GM23338 (cell line): ENCODE measurements at regions not wholly inside any gene's neighbourhood (a gene's known extent, or its start where the extent isn't known, plus 50 kb on each side); places are given as distances from the start of the nearest gene placed in this dataset.

Source experiments
- ATAC-seq: fragments of 200-7000 bp; cut with Tn5 transposase; 3 replicates; pipeline ENCODE4 v1.9.1; 2020
- DNase-seq: peaks from one replicate; pipeline ENCODE4 v3.0.0-alpha.2; 2015; ENCODE audit warnings: low spot score
- H2AFZ ChIP-seq: fragments of 200-600 bp; sonication (generic); 2 replicates; pipeline ENCODE4 v1.8.0; 2016; ENCODE audit warnings: antibody characterized with exemption, mild to moderate bottlenecking, moderate library complexity
- H3F3A ChIP-seq: fragments of 200-600 bp; sonication (generic); replicated peaks from 2 replicates; pipeline ENCODE4 v1.8.0; 2017; ENCODE audit warnings: antibody characterized with exemption, mixed run types, low read depth
- H3K27ac ChIP-seq: fragments of 200-600 bp; sonication (generic); 2 replicates; pipeline ENCODE4 v1.6.1; 2016; ENCODE audit warnings: low read depth
- H3K27me3 ChIP-seq: fragments of 200-600 bp; sonication (generic); 2 replicates; pipeline ENCODE4 v1.8.0; 2016; ENCODE audit warnings: mild to moderate bottlenecking, mixed run types, moderate library complexity; ENCODE audit not compliant: insufficient read depth
- H3K36me3 ChIP-seq: fragments of 200-600 bp; sonication (generic); 2 replicates; pipeline ENCODE4 v1.8.0; 2016; ENCODE audit warnings: mild to moderate bottlenecking; ENCODE audit not compliant: insufficient read depth
- H3K4me1 ChIP-seq: fragments of 200-600 bp; sonication (generic); 2 replicates; pipeline ENCODE4 v1.8.0; 2016; ENCODE audit warnings: mild to moderate bottlenecking, moderate library complexity; ENCODE audit not compliant: insufficient read depth
- H3K4me2 ChIP-seq: fragments of 200-600 bp; sonication (generic); 2 replicates; pipeline ENCODE4 v1.7.1; 2017; ENCODE audit warnings: mixed run types
- H3K4me3 ChIP-seq: fragments of 200-600 bp; sonication (generic); 2 replicates; pipeline ENCODE4 v1.6.1; 2016; ENCODE audit warnings: mixed run types
- H3K79me2 ChIP-seq: fragments of 200-600 bp; sonication (generic); replicated peaks from 2 replicates; pipeline ENCODE4 v1.8.0; 2017; ENCODE audit warnings: mild to moderate bottlenecking; ENCODE audit not compliant: insufficient read depth
- H3K9me2 ChIP-seq: fragments of 200-600 bp; sonication (generic); 2 replicates; pipeline ENCODE4 v1.8.0; 2017; ENCODE audit not compliant: insufficient read depth
- H4K20me1 ChIP-seq: fragments of 200-600 bp; sonication (generic); replicated peaks from 2 replicates; pipeline ENCODE4 v1.8.0; 2017; ENCODE audit warnings: mild to moderate bottlenecking; ENCODE audit not compliant: insufficient read depth
- H3K27ac Mint-ChIP-seq: 2 replicates; pipeline ENCODE4 v1.8.0; 2020; ENCODE audit warnings: inconsistent platforms, mild to moderate bottlenecking, moderate library complexity, mixed read lengths
- H3K27me3 Mint-ChIP-seq: 3 replicates; pipeline ENCODE4 v1.8.0; 2022; ENCODE audit warnings: low read depth, mild to moderate bottlenecking, moderate library complexity, mixed read lengths, inconsistent platforms; ENCODE audit not compliant: insufficient read depth, poor library complexity
- H3K36me3 Mint-ChIP-seq: 3 replicates; pipeline ENCODE4 v1.8.0; 2021; ENCODE audit warnings: low read depth, mild to moderate bottlenecking, inconsistent platforms, moderate library complexity, mixed read lengths
- H3K4me1 Mint-ChIP-seq: 3 replicates; pipeline ENCODE4 v1.8.0; 2020; ENCODE audit warnings: mild to moderate bottlenecking, inconsistent platforms, mixed read lengths
- H3K4me3 Mint-ChIP-seq: 3 replicates; pipeline ENCODE4 v1.8.0; 2021; ENCODE audit warnings: moderate library complexity, mild to moderate bottlenecking, inconsistent platforms, mixed read lengths
- H3K9me3 Mint-ChIP-seq: 3 replicates; pipeline ENCODE4 v1.8.0; 2020; ENCODE audit warnings: moderate library complexity, mild to moderate bottlenecking, inconsistent platforms, mixed read lengths
- CREB1 ChIP-seq: fragments of 250-450 bp; sonication (Bioruptor Pico); IDR thresholded peaks from 2 replicates; pipeline ENCODE4 v1.5.0; 2020; ENCODE audit warnings: low read depth, mild to moderate bottlenecking, moderate library complexity
- ETS1 ChIP-seq: IDR thresholded peaks from 2 replicates; pipeline ENCODE4 v1.6.1; 2016; ENCODE audit warnings: antibody characterized with exemption
- JUNB ChIP-seq: IDR thresholded peaks from one replicate; pipeline ENCODE4 v1.6.1; 2016; ENCODE audit warnings: antibody characterized with exemption; ENCODE audit not compliant: unreplicated experiment
- NANOG ChIP-seq: IDR thresholded peaks from 2 replicates; pipeline ENCODE4 v1.6.1; 2016; ENCODE audit warnings: antibody characterized with exemption, borderline replicate concordance
- POLR2AphosphoS5 ChIP-seq: IDR thresholded peaks from 2 replicates; pipeline ENCODE4 v1.6.1; 2016; ENCODE audit warnings: antibody characterized with exemption, low read depth
- STAT1 ChIP-seq: IDR thresholded peaks from one replicate; pipeline ENCODE4 v1.6.1; 2016; ENCODE audit warnings: antibody characterized with exemption; ENCODE audit not compliant: unreplicated experiment
- ZNF114 ChIP-seq: fragments of 250-450 bp; sonication (Bioruptor Pico); IDR thresholded peaks from 2 replicates; pipeline ENCODE4 v1.5.0; 2020; ENCODE audit warnings: mild to moderate bottlenecking, moderate library complexity
- TF ChIP-seq, protein P1 (sequence below), 2 experiments: fragments of 200-600 bp in 1 of 2; sonication (generic) in 1 of 2; conservative IDR thresholded peaks; 2 replicates each; pipeline versions ENCODE4 v1.5.1 to v1.6.1; 2016 to 2017; ENCODE audit warnings: antibody characterized with exemption in 2 of 2, low read depth in 2 of 2, mild to moderate bottlenecking in 2 of 2, moderate library complexity in 1 of 2
- TF ChIP-seq, protein P2 (sequence below): fragments of 250-450 bp; sonication (Bioruptor Pico); IDR thresholded peaks from 2 replicates; pipeline ENCODE4 v1.5.0; 2020; ENCODE audit warnings: mild to moderate bottlenecking, moderate library complexity
- TF ChIP-seq, protein P3 (sequence below): IDR thresholded peaks from one replicate; pipeline ENCODE4 v1.6.1; 2018; ENCODE audit warnings: antibody characterized with exemption; ENCODE audit not compliant: unreplicated experiment

- Histone ChIP-seq H3K79me2 (no peaks in the 10 kb centered on the region), H3K4me3 (no peak overlapping the region), H3F3A (no peaks in the 10 kb centered on the region), H3K9me2 (0 out of 2 replicates have a peak, but pooled peaks cover 4% of the 10 kb centered on the region), H3K27me3 (no peaks in the 10 kb centered on the region), H4K20me1 (no peaks in the 10 kb centered on the region), H3K36me3 (no peaks in the 10 kb centered on the region), H2AFZ (no peak overlapping the region), H3K4me1 (peaks cover 11% of the 10 kb centered on the region; the same call in 1 of the 2 replicates), H3K27ac (no peak overlapping the region), H3K4me2 (no peak overlapping the region)
- DNase-seq (no peak), ATAC-seq (no peak)
- Mint-ChIP-seq H3K27me3 (no peaks in the 10 kb centered on the region), H3K9me3 (no peaks in the 10 kb centered on the region), H3K27ac (no peak overlapping the region), H3K4me1 (peaks cover 4% of the 10 kb centered on the region; the same call in 1 of the 3 replicates), H3K36me3 (no peaks in the 10 kb centered on the region), H3K4me3 (no peak overlapping the region)
- no peak for TF ChIP-seq CREB1 (CRISPR knock-in tag)
- TF ChIP-seq, protein P1, sequence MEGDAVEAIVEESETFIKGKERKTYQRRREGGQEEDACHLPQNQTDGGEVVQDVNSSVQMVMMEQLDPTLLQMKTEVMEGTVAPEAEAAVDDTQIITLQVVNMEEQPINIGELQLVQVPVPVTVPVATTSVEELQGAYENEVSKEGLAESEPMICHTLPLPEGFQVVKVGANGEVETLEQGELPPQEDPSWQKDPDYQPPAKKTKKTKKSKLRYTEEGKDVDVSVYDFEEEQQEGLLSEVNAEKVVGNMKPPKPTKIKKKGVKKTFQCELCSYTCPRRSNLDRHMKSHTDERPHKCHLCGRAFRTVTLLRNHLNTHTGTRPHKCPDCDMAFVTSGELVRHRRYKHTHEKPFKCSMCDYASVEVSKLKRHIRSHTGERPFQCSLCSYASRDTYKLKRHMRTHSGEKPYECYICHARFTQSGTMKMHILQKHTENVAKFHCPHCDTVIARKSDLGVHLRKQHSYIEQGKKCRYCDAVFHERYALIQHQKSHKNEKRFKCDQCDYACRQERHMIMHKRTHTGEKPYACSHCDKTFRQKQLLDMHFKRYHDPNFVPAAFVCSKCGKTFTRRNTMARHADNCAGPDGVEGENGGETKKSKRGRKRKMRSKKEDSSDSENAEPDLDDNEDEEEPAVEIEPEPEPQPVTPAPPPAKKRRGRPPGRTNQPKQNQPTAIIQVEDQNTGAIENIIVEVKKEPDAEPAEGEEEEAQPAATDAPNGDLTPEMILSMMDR (conservative IDR thresholded peaks at IDR 0.05; ENCODE audit: low read depth in 2 of 2), result no peak
- no peak for TF ChIP-seq ZNF114 (CRISPR knock-in tag)
- TF ChIP-seq ETS1, result no peak
- no peak for TF ChIP-seq JUNB
- TF ChIP-seq STAT1, result no peak
- no peak for TF ChIP-seq NANOG
- TF ChIP-seq POLR2AphosphoS5, result no peak
- TF ChIP-seq, protein P2, sequence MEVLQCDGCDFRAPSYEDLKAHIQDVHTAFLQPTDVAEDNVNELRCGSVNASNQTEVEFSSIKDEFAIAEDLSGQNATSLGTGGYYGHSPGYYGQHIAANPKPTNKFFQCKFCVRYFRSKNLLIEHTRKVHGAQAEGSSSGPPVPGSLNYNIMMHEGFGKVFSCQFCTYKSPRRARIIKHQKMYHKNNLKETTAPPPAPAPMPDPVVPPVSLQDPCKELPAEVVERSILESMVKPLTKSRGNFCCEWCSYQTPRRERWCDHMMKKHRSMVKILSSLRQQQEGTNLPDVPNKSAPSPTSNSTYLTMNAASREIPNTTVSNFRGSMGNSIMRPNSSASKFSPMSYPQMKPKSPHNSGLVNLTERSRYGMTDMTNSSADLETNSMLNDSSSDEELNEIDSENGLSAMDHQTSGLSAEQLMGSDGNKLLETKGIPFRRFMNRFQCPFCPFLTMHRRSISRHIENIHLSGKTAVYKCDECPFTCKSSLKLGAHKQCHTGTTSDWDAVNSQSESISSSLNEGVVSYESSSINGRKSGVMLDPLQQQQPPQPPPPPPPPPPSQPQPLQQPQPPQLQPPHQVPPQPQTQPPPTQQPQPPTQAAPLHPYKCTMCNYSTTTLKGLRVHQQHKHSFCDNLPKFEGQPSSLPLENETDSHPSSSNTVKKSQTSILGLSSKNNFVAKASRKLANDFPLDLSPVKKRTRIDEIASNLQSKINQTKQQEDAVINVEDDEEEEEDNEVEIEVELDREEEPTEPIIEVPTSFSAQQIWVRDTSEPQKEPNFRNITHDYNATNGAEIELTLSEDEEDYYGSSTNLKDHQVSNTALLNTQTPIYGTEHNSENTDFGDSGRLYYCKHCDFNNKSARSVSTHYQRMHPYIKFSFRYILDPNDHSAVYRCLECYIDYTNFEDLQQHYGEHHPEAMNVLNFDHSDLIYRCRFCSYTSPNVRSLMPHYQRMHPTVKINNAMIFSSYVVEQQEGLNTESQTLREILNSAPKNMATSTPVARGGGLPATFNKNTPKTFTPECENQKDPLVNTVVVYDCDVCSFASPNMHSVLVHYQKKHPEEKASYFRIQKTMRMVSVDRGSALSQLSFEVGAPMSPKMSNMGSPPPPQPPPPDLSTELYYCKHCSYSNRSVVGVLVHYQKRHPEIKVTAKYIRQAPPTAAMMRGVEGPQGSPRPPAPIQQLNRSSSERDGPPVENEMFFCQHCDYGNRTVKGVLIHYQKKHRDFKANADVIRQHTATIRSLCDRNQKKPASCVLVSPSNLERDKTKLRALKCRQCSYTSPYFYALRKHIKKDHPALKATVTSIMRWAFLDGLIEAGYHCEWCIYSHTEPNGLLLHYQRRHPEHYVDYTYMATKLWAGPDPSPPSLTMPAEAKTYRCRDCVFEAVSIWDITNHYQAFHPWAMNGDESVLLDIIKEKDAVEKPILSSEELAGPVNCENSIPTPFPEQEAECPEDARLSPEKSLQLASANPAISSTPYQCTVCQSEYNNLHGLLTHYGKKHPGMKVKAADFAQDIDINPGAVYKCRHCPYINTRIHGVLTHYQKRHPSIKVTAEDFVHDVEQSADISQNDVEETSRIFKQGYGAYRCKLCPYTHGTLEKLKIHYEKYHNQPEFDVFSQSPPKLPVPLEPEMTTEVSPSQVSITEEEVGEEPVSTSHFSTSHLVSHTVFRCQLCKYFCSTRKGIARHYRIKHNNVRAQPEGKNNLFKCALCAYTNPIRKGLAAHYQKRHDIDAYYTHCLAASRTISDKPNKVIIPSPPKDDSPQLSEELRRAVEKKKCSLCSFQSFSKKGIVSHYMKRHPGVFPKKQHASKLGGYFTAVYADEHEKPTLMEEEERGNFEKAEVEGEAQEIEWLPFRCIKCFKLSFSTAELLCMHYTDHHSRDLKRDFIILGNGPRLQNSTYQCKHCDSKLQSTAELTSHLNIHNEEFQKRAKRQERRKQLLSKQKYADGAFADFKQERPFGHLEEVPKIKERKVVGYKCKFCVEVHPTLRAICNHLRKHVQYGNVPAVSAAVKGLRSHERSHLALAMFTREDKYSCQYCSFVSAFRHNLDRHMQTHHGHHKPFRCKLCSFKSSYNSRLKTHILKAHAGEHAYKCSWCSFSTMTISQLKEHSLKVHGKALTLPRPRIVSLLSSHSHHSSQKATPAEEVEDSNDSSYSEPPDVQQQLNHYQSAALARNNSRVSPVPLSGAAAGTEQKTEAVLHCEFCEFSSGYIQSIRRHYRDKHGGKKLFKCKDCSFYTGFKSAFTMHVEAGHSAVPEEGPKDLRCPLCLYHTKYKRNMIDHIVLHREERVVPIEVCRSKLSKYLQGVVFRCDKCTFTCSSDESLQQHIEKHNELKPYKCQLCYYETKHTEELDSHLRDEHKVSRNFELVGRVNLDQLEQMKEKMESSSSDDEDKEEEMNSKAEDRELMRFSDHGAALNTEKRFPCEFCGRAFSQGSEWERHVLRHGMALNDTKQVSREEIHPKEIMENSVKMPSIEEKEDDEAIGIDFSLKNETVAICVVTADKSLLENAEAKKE, result no peak
- TF ChIP-seq, protein P3, sequence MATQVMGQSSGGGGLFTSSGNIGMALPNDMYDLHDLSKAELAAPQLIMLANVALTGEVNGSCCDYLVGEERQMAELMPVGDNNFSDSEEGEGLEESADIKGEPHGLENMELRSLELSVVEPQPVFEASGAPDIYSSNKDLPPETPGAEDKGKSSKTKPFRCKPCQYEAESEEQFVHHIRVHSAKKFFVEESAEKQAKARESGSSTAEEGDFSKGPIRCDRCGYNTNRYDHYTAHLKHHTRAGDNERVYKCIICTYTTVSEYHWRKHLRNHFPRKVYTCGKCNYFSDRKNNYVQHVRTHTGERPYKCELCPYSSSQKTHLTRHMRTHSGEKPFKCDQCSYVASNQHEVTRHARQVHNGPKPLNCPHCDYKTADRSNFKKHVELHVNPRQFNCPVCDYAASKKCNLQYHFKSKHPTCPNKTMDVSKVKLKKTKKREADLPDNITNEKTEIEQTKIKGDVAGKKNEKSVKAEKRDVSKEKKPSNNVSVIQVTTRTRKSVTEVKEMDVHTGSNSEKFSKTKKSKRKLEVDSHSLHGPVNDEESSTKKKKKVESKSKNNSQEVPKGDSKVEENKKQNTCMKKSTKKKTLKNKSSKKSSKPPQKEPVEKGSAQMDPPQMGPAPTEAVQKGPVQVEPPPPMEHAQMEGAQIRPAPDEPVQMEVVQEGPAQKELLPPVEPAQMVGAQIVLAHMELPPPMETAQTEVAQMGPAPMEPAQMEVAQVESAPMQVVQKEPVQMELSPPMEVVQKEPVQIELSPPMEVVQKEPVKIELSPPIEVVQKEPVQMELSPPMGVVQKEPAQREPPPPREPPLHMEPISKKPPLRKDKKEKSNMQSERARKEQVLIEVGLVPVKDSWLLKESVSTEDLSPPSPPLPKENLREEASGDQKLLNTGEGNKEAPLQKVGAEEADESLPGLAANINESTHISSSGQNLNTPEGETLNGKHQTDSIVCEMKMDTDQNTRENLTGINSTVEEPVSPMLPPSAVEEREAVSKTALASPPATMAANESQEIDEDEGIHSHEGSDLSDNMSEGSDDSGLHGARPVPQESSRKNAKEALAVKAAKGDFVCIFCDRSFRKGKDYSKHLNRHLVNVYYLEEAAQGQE, result no peak
Measured at GRCh38 chr12:98062464-98063245, 452.7 kb upstream of the TMPO start.
